ENCODE measurements at regions not wholly inside any gene's neighbourhood (a gene's known extent, or its start where the extent isn't known, plus 50 kb on each side); places are given as distances from the start of the nearest gene placed in this dataset.

GRCh38 chr10:114761205-114762193 is 60.1 kb upstream of the FHIP2A start:
- Histone ChIP-seq H2AFZ (ENCODE audit: low read depth, low read length, poor library complexity, severe bottlenecking) (no peak overlapping the region), H3K36me3 (ENCODE audit: control insufficient read depth in 1 of 2, insufficient read depth in 2 of 2, low read length in 2 of 2) (no peaks in the 10 kb centered on the region), H3K9me2 (ENCODE audit: insufficient read depth) (no peaks in the 10 kb centered on the region), H3K9me3 (ENCODE audit: control insufficient read depth in 1 of 2, insufficient read depth in 1 of 2, low read depth in 1 of 2, low read length in 2 of 2) (no peaks in the 10 kb centered on the region), H3K4me1 (ENCODE audit: control insufficient read depth in 1 of 2, insufficient read depth in 2 of 2, low read length in 2 of 2) (peaks cover 0 to 9% of the 10 kb centered on the region in 2 experiments; a peak in 3 of 4 replicates), H4K20me1 (ENCODE audit: insufficient read depth) (no peaks in the 10 kb centered on the region), H3K79me2 (ENCODE audit: insufficient read depth, low read length) (no peaks in the 10 kb centered on the region), H3K4me3 (replicated peaks in 1 of 2; ENCODE audit: low read depth in 1 of 2, low read length in 2 of 2) (no peak overlapping the region), H3K27ac (ENCODE audit: low read depth, low read length) (no peak overlapping the region), H3K4me2 (ENCODE audit: low read length) (no peak overlapping the region), H3K27me3 (ENCODE audit: insufficient read depth, low read length) (no peaks in the 10 kb centered on the region), H3K9ac (ENCODE audit: low read length) (no peak overlapping the region)
- no TSS peak for BruUV-seq (replicated peaks)
- TF ChIP-seq ELF1 (IDR thresholded peaks at IDR 0.05; ENCODE audit: borderline replicate concordance, low read depth) (no peak), REST (IDR thresholded peaks at IDR 0.05; ENCODE audit: low read depth) (no peak), ZBTB33 (IDR thresholded peaks at IDR 0.05; ENCODE audit: extremely low read depth, insufficient replicate concordance, low read length) (no peak), CTCF (IDR thresholded peaks at IDR 0.05 in 2 of 3, conservative IDR thresholded peaks at IDR 0.05 in 1 of 3; ENCODE audit: borderline replicate concordance in 1 of 3, insufficient read depth in 1 of 3, low read depth in 2 of 3, low read length in 2 of 3) (no peak), RAD21 (IDR thresholded peaks at IDR 0.05; ENCODE audit: low read depth) (no peak)
- ChIA-PET RAD21 (ENCODE audit: low non-redundant PET in 1 of 2, low total read pairs in 2 of 2, uncharacterized antibody in 2 of 2, unreplicated experiment in 2 of 2) (no interaction called here), CTCF (interaction anchor here (0.7 to 1.5 kb wide), 2 partner anchors 62 to 290 kb away, joined by 3 read pairs; no protein-coding TSS in a partner anchor), POLR2A (no interaction called here)
- no peak; the same call in 1 of the 2 replicates for ATAC-seq
- intact Hi-C loops (cut with micrococcal nuclease) = no loop called here
- no peak for DNase-seq (ENCODE audit: low read depth, low spot score)
